Mesendoderm (in vitro differentiated cells): ENCODE measurements at regions not wholly inside any gene's neighbourhood (a gene's known extent, or its start where the extent isn't known, plus 50 kb on each side); places are given as distances from the start of the nearest gene placed in this dataset.

ENCODE experiments used
- DNase-seq: peaks from one replicate; pipeline ENCODE4 v3.0.0; 2013
- H2AK5ac ChIP-seq: 2 replicates; pipeline ENCODE4 v1.6.1; 2013; ENCODE audit warnings: low read length, inconsistent platforms
- H2BK120ac ChIP-seq: 2 replicates; pipeline ENCODE4 v1.6.1; 2013; ENCODE audit warnings: low read depth, mild to moderate bottlenecking, low read length, moderate library complexity, mixed read lengths
- H2BK15ac ChIP-seq: replicated peaks from 2 replicates; pipeline ENCODE4 v1.6.1; 2013; ENCODE audit warnings: low read depth, mild to moderate bottlenecking, moderate library complexity
- H2BK5ac ChIP-seq: 2 replicates; pipeline ENCODE4 v1.6.1; 2013; ENCODE audit warnings: low read length, inconsistent platforms
- H3K18ac ChIP-seq: 2 replicates; pipeline ENCODE4 v1.6.1; 2013; ENCODE audit warnings: mild to moderate bottlenecking, low read length, mixed read lengths
- H3K23ac ChIP-seq: one replicate; pipeline ENCODE4 v1.6.1; 2013; ENCODE audit warnings: low read length
- H3K27ac ChIP-seq: 2 replicates; pipeline ENCODE4 v1.5.1; 2013; ENCODE audit warnings: low read depth, mild to moderate bottlenecking, inconsistent platforms, low read length, moderate library complexity
- H3K27me3 ChIP-seq: 2 replicates; pipeline ENCODE4 v1.6.1; 2013; ENCODE audit warnings: low read length, control low read depth, mild to moderate bottlenecking, inconsistent platforms; ENCODE audit not compliant: insufficient read depth, poor library complexity
- H3K36me3 ChIP-seq: 2 replicates; pipeline ENCODE4 v1.6.1; 2013; ENCODE audit warnings: low read length, inconsistent platforms; ENCODE audit not compliant: control insufficient read depth, insufficient read depth
- H3K4ac ChIP-seq: one replicate; pipeline ENCODE4 v1.6.1; 2013; ENCODE audit warnings: low read depth, mild to moderate bottlenecking, low read length, moderate library complexity
- H3K4me1 ChIP-seq: 2 replicates; pipeline ENCODE4 v1.6.1; 2013; ENCODE audit warnings: low read depth, low read length, inconsistent platforms; ENCODE audit not compliant: control insufficient read depth
- H3K4me2 ChIP-seq: 2 replicates; pipeline ENCODE4 v1.6.1; 2013; ENCODE audit warnings: low read length
- H3K4me3 ChIP-seq: 2 replicates; pipeline ENCODE4 v1.5.1; 2013; ENCODE audit warnings: mild to moderate bottlenecking, low read length
- H3K56ac ChIP-seq: one replicate; pipeline ENCODE4 v1.6.1; 2013; ENCODE audit warnings: low read length
- H3K79me1 ChIP-seq: 2 replicates; pipeline ENCODE4 v1.6.1; 2013; ENCODE audit warnings: low read length, inconsistent platforms
- H3K79me2 ChIP-seq: 2 replicates; pipeline ENCODE4 v1.6.1; 2013; ENCODE audit warnings: mild to moderate bottlenecking, low read length; ENCODE audit not compliant: control insufficient read depth, insufficient read depth
- H3K9ac ChIP-seq: 2 replicates; pipeline ENCODE4 v1.6.1; 2013; ENCODE audit warnings: low read length, inconsistent platforms
- H4K5ac ChIP-seq: one replicate; pipeline ENCODE4 v1.6.1; 2013; ENCODE audit warnings: low read length
- H4K8ac ChIP-seq: one replicate; pipeline ENCODE4 v1.6.1; 2013; ENCODE audit warnings: low read depth, mild to moderate bottlenecking, control low read depth, low read length, moderate library complexity
- WGBS: extraction: QIAGEN DNeasy Blood & Tissue Kit; methylation state at CpG from one replicate; pipeline ENCODE4 v1.1.7; 2013; ENCODE audit warnings: low lambda C conversion rate, missing lambda C conversion rate; ENCODE audit not compliant: insufficient coverage; ENCODE audit errors: extremely low coverage; 5-methylcytosine and 5-hydroxymethylcytosine counted together

DNA sequence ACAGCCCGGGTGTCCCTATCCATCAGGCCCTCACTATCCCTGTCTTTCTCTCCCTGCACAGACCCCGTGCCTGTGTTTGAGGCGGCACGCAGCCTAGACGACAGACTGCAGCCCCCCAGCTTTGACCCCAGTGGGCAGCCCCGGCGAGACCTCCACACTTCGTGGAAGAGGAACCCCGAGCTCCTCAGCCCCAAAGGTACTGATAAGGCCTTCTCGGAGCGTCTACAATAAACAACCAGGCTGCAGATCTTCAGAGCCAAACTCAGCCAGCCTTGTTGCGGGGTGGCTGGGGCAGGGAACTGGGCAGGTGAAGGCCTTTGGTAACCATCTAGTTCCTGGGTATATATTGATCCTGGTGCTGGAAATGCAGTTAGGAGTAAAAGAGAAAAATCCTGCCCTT, 77.5 kb downstream of the PHETA1 start:
- no CpG with 5 or more reads among the region's 12 CpGs for WGBS
- no peak overlapping the region for H3K18ac ChIP-seq
- no peak overlapping the region for H4K8ac ChIP-seq
- H3K27me3 ChIP-seq: no peaks in the 10 kb centered on the region
- DNase-seq: no peak
- no peaks in the 10 kb centered on the region for H3K36me3 ChIP-seq
- H4K5ac ChIP-seq: no peak overlapping the region
- no peaks in the 10 kb centered on the region for H3K79me1 ChIP-seq
- H2BK15ac ChIP-seq: no peak overlapping the region
- no peaks in the 10 kb centered on the region for H3K4me1 ChIP-seq
- H3K4me3 ChIP-seq: no peak overlapping the region
- no peak overlapping the region for H2AK5ac ChIP-seq
- H2BK120ac ChIP-seq: no peak overlapping the region
- no peak overlapping the region for H2BK5ac ChIP-seq
- no peak overlapping the region for H3K23ac ChIP-seq
- no peak overlapping the region for H3K56ac ChIP-seq
- H3K4me2 ChIP-seq: no peak overlapping the region
- H3K9ac ChIP-seq: no peak overlapping the region
- H3K27ac ChIP-seq: no peak overlapping the region
- no peaks in the 10 kb centered on the region for H3K79me2 ChIP-seq
- H3K4ac ChIP-seq: no peak overlapping the region

GRCh38 chr12:111288771-111289170, 80.1 kb downstream of the PHETA1 start:
- H3K79me1 ChIP-seq: no peaks in the 10 kb centered on the region
- no peak overlapping the region for H2BK5ac ChIP-seq
- H3K36me3 ChIP-seq: no peaks in the 10 kb centered on the region
- no peaks in the 10 kb centered on the region for H3K79me2 ChIP-seq
- no CpG with 5 or more reads among the region's 10 CpGs for WGBS
- H3K18ac ChIP-seq: no peak overlapping the region
- no peak overlapping the region for H3K27ac ChIP-seq
- no peak overlapping the region for H3K56ac ChIP-seq
- H3K4me1 ChIP-seq: no peaks in the 10 kb centered on the region
- DNase-seq: no peak
- H3K4ac ChIP-seq: no peak overlapping the region
- H3K27me3 ChIP-seq: no peaks in the 10 kb centered on the region
- H2BK15ac ChIP-seq: no peak overlapping the region
- H3K4me3 ChIP-seq: no peak overlapping the region
- H3K9ac ChIP-seq: no peak overlapping the region
- H2AK5ac ChIP-seq: no peak overlapping the region
- H4K8ac ChIP-seq: no peak overlapping the region
- no peak overlapping the region for H3K23ac ChIP-seq
- H3K4me2 ChIP-seq: no peak overlapping the region
- no peak overlapping the region for H4K5ac ChIP-seq
- H2BK120ac ChIP-seq: no peak overlapping the region

DNA sequence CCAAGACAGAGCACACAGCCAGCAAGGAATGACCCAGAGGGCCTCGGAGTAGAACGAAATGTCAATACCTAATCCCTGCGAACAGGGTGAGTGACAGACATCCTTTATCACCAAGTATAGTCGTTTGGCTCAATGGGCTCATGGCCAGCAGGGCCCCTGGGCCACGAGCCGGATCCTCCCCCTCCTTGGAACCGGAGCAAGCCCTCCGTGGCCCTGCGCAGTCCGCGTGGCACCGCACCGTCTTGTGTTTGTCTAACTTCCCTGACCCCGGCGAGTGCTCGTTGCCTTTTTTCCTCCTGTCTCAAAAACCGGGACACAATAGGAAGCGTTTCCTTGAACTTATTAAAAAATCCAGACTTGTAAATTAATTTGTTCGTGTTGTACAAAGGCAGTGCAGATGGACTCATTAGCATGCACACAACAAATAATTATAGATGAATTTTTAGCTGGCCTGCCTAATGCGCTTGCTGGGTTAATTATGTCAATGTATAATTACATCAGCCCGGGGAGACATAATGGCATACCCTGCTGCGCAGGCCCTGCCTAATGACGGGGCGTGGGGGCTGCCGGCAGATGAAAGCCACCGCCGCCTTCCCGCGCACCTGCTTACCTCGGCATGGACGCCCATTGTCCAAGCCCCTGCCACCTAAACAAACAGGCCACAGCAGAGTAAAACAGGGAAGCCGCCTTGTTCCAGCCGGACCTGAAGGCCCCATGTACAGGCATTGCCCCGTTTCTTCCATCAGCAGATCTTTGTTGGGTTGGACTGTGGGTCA, 81.6 kb downstream of the PHETA1 start:
- H3K56ac ChIP-seq: no peak overlapping the region
- H2BK5ac ChIP-seq: no peak overlapping the region
- H3K27me3 ChIP-seq: no peaks in the 10 kb centered on the region
- no peaks in the 10 kb centered on the region for H3K36me3 ChIP-seq
- no peaks in the 10 kb centered on the region for H3K4me1 ChIP-seq
- no peak overlapping the region for H2AK5ac ChIP-seq
- DNase-seq: no peak
- no peak overlapping the region for H3K18ac ChIP-seq
- H4K5ac ChIP-seq: no peak overlapping the region
- no peak overlapping the region for H3K9ac ChIP-seq
- no CpG with 5 or more reads among the region's 34 CpGs for WGBS
- no peak overlapping the region for H2BK15ac ChIP-seq
- H4K8ac ChIP-seq: no peak overlapping the region
- no peak overlapping the region for H2BK120ac ChIP-seq
- no peak overlapping the region for H3K23ac ChIP-seq
- no peak overlapping the region for H3K27ac ChIP-seq
- no peak overlapping the region for H3K4me3 ChIP-seq
- H3K4ac ChIP-seq: no peak overlapping the region
- no peaks in the 10 kb centered on the region for H3K79me1 ChIP-seq
- no peaks in the 10 kb centered on the region for H3K79me2 ChIP-seq
- H3K4me2 ChIP-seq: no peak overlapping the region

DNA sequence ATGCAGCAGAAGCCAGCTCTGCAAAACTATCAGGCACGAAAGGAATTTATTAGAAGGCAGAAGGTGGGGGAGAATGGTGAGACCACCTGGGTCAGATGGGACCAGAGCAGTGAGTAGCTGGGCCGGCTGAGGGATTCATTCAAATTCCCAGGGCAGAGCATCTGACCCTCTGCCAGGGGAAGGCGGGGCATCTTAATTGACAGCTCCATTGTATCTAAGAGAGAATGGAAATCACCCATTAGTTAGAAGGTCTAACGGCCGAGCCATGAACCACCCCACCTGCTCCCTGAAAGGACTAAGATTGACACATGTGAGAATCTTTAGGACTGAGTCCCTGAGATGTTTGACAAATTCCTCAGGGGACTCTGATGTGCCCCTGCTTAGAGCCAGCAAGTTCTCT, 83.7 kb downstream of the PHETA1 start:
- Histone ChIP-seq H3K23ac (no peak overlapping the region), H3K27me3 (no peaks in the 10 kb centered on the region), H4K8ac (no peak overlapping the region), H3K4me3 (no peak overlapping the region), H3K4ac (no peak overlapping the region), H2BK15ac (no peak overlapping the region), H3K18ac (no peak overlapping the region), H3K79me1 (no peaks in the 10 kb centered on the region), H3K36me3 (no peaks in the 10 kb centered on the region), H2AK5ac (no peak overlapping the region), H3K4me2 (no peak overlapping the region), H3K56ac (no peak overlapping the region), H3K9ac (no peak overlapping the region), H2BK5ac (no peak overlapping the region), H2BK120ac (no peak overlapping the region), H3K27ac (no peak overlapping the region), H3K4me1 (no peaks in the 10 kb centered on the region), H3K79me2 (no peaks in the 10 kb centered on the region), H4K5ac (no peak overlapping the region)
- WGBS: no CpG with 5 or more reads among the region's 5 CpGs
- DNase-seq: no peak

GRCh38 chr12:111284709-111285108, 84.2 kb downstream of the PHETA1 start:
- H2BK15ac ChIP-seq: no peak overlapping the region
- no peak overlapping the region for H3K23ac ChIP-seq
- DNase-seq: no peak

DNA sequence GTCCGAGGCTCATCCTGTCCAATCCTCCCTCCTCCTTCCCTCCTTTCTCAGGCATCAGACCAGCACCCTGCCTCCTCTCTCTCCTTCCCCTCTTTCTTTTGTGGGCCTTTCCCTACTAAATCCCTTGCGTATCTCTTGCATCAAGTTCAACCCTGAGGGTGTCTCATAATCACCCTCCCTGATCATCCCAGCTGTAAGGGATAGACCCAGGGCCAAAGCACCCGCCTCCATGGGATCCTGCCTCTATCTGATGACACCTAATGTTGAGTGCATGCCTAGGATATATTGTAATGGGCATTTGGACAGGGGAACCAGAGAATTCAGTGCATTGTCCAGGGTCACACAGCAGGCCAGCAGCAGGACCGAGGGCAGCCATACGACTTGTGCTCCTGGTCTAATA, 84.9 kb downstream of the PHETA1 start:
- no peak overlapping the region for H2BK15ac ChIP-seq
- no peak overlapping the region for H4K8ac ChIP-seq
- no peak overlapping the region for H3K23ac ChIP-seq
- H3K27me3 ChIP-seq: no peaks in the 10 kb centered on the region
- no peaks in the 10 kb centered on the region for H3K36me3 ChIP-seq
- no peak overlapping the region for H2AK5ac ChIP-seq
- no peak overlapping the region for H2BK5ac ChIP-seq
- no peak overlapping the region for H3K4ac ChIP-seq
- whole genome bisulfite sequencing: no CpG with 5 or more reads among the region's 5 CpGs
- H3K79me1 ChIP-seq: no peaks in the 10 kb centered on the region
- H3K9ac ChIP-seq: no peak overlapping the region
- H3K4me3 ChIP-seq: no peak overlapping the region
- no peak overlapping the region for H4K5ac ChIP-seq
- no peak overlapping the region for H3K4me2 ChIP-seq
- H3K27ac ChIP-seq: no peak overlapping the region
- H3K79me2 ChIP-seq: no peaks in the 10 kb centered on the region
- no peak overlapping the region for H3K18ac ChIP-seq
- no peak overlapping the region for H2BK120ac ChIP-seq
- H3K4me1 ChIP-seq: no peaks in the 10 kb centered on the region
- H3K56ac ChIP-seq: no peak overlapping the region
- no peak for DNase-seq

More at GRCh38 chr12:111284709-111285108, 84.2 kb downstream of the PHETA1 start:
- Histone ChIP-seq H3K4ac (no peak overlapping the region), H3K79me1 (no peaks in the 10 kb centered on the region), H3K56ac (no peak overlapping the region), H2BK5ac (no peak overlapping the region), H3K4me2 (no peak overlapping the region), H2AK5ac (no peak overlapping the region), H3K27me3 (no peaks in the 10 kb centered on the region), H3K4me1 (no peaks in the 10 kb centered on the region), H3K4me3 (no peak overlapping the region), H3K9ac (no peak overlapping the region), H3K79me2 (no peaks in the 10 kb centered on the region), H3K18ac (no peak overlapping the region), H3K27ac (no peak overlapping the region), H4K8ac (no peak overlapping the region), H2BK120ac (no peak overlapping the region), H3K36me3 (no peaks in the 10 kb centered on the region), H4K5ac (no peak overlapping the region)
- no CpG with 5 or more reads among the region's 11 CpGs for WGBS
